ENCODE measurements at regions not wholly inside any gene's neighbourhood (a gene's known extent, or its start where the extent isn't known, plus 50 kb on each side); places are given as distances from the start of the nearest gene placed in this dataset.
"Not testable (repeated sequence)": the region's sequence is repeated elsewhere in the genome, so short reads cannot be mapped to it uniquely, and the experiment has no call there.

DNA sequence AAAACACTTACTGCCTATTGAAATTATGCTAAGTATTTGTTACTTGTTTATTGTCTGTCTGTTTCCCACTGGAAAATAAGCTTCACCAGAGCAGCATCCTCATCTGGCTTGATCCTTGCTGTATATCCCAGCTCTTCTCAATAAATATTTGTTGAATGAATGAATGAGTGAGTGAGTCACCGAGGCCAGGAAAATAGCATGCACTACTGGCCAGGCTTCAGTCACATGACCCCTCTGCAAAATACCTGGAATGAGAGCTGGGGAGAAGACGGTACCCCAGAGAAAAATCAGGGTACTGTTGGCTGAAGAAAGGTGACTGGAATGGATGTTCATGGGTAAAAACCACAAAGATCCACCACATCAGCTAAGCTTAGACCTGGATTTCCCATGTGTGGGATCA, 331.9 kb downstream of the SHQ1 start:
- no peak overlapping the region for H3K27ac ChIP-seq (ENCODE audit: low read depth, low read length, severe bottlenecking)
- WGBS, 2 experiments (ENCODE audit: insufficient coverage in 2 of 2) = 100% methylated on average over 1 of the region's 2 CpGs; no CpG with 5 or more reads in 1 of the 2 experiments
- no peaks in the 10 kb centered on the region for H3K9me3 ChIP-seq (ENCODE audit: control insufficient read depth, low read length)
- no peak overlapping the region for H3K4me3 ChIP-seq (ENCODE audit: extremely low read depth, insufficient read depth, low read length, poor library complexity, severe bottlenecking)
- H3K4me1 ChIP-seq (ENCODE audit: control insufficient read depth, insufficient read depth, low read length, poor library complexity, severe bottlenecking) = peaks cover 13% of the 10 kb centered on the region
- H3K36me3 ChIP-seq (ENCODE audit: control insufficient read depth, insufficient read depth, low read length) = no peaks in the 10 kb centered on the region

DNA sequence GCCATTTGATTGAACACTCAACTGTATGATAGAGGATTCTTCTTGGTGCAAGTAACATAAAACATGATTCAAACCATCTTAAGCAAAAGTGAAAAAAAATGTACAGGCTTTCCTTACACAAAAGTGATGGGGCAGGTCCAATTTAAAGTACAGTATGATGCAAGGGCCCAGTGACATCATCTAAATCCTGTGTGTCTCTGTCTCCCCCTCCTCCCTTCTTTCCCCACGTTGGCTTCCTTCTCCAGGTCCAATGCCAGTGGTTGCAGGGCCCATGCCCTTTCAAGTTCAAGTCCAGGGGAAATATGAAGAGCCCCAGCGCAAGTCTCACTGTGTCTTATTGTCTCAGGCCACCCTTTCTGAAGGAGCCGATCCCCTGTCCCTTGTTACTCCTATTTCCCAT, 332.3 kb downstream of the SHQ1 start:
- no peak overlapping the region for H3K27ac ChIP-seq (ENCODE audit: low read depth, low read length, severe bottlenecking)
- H3K4me3 ChIP-seq (ENCODE audit: extremely low read depth, insufficient read depth, low read length, poor library complexity, severe bottlenecking) = no peak overlapping the region
- peaks cover 13% of the 10 kb centered on the region for H3K4me1 ChIP-seq (ENCODE audit: control insufficient read depth, insufficient read depth, low read length, poor library complexity, severe bottlenecking)
- H3K36me3 ChIP-seq (ENCODE audit: control insufficient read depth, insufficient read depth, low read length) = no peaks in the 10 kb centered on the region
- WGBS, 2 experiments (ENCODE audit: insufficient coverage in 2 of 2) = 94 to 100% methylated on average over 2 to 3 of the region's 3 CpGs
- H3K9me3 ChIP-seq (ENCODE audit: control insufficient read depth, low read length) = no peaks in the 10 kb centered on the region

DNA sequence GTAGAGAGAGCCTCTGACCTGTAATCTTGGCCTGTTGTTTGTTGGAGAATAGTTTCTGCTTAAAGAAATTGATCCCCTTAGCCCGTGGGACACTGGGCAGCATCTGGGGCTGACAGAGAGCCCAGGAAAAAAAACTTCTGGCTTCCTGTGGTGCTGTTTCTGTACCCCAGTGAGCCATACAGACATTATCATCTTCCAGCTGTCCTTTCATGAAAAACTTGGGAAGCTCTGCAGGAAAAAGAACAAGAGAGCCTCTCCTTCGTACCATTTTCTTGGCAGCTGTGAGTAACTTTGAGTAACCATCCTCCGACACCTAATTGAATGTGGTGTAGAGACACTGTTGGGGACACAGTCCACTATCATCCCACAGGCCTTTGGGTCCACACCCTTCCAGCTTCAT, 333.0 kb downstream of the SHQ1 start:
- H3K36me3 ChIP-seq (ENCODE audit: control insufficient read depth, insufficient read depth, low read length) = no peaks in the 10 kb centered on the region
- peaks cover 7% of the 10 kb centered on the region for H3K4me1 ChIP-seq (ENCODE audit: control insufficient read depth, insufficient read depth, low read length, poor library complexity, severe bottlenecking)
- no peaks in the 10 kb centered on the region for H3K9me3 ChIP-seq (ENCODE audit: control insufficient read depth, low read length)
- WGBS, 2 experiments (ENCODE audit: insufficient coverage in 2 of 2) = 80 to 95% methylated on average over 2 of the region's 3 CpGs
- no peak overlapping the region for H3K27ac ChIP-seq (ENCODE audit: low read depth, low read length, severe bottlenecking)
- no peak overlapping the region for H3K4me3 ChIP-seq (ENCODE audit: extremely low read depth, insufficient read depth, low read length, poor library complexity, severe bottlenecking)

DNA sequence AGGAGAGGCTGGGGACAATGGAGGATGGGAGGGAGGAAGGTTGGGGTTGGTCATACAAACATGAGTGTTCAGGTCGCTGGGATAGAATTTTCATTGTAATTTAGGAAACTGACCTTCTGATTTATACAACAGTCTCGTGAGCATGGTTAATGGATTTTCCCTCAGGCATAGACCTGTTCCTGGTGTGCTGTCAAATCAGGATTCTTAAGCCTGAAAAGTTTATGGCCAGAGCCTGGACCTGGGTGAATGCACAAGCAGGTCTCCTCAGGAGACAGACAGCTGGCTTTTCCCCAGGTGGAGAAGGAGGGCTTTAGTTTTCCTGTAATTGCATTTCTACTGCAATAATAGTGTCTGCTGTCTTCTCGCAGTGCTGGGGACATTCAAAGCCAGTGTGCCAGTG, 338.0 kb downstream of the SHQ1 start:
- Histone ChIP-seq H3K9me3 (ENCODE audit: control insufficient read depth, low read length) (no peaks in the 10 kb centered on the region), H3K4me3 (ENCODE audit: extremely low read depth, insufficient read depth, low read length, poor library complexity, severe bottlenecking) (no peak overlapping the region), H3K4me1 (ENCODE audit: control insufficient read depth, insufficient read depth, low read length, poor library complexity, severe bottlenecking) (no peaks in the 10 kb centered on the region), H3K27ac (ENCODE audit: low read depth, low read length, severe bottlenecking) (no peak overlapping the region), H3K36me3 (ENCODE audit: control insufficient read depth, insufficient read depth, low read length) (no peaks in the 10 kb centered on the region)
- 84 to 85% methylated on average over 3 of the region's 3 CpGs for WGBS, 2 experiments (ENCODE audit: insufficient coverage in 2 of 2)

DNA sequence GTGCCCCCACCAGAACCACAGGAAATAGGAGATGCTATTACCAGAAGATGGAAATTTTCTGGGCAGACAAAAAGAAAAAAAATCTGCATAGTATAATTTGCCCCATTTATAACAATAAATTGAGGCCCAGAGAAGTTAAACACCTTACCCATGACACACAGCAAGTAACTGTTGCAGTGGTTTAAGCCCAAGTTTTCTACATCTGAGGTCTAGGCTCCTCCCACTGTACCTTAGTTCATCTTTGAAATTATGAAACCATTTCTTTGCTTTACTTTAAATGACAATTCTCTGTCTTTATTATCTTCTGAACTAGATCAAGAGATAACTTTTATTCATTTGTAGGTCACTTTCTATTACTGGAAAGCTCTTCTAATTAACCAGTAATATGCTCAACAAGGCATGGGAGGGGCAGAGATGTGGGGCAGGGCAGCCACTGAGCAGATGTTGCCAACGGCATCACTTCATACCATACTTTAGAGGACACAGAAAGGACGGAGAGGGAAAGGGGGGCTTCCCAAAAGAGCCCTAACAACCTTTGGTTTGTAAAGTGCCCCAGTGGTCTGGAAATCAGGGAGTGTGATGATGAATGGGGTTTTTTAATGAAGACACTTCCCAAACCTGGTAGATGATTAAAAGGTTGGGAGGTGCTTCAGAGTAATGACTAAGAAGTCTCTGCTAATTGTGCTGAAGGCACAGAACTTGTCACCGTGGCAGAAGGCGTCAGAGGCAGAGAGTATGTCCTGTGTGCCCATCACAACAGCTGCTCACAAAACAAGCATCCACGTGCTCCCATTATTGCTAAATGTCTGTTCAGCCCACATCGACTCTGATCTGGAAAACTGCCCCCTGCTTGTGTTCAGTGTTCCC, 342.5 kb downstream of the SHQ1 start:
- Histone ChIP-seq H3K9me3 (ENCODE audit: control insufficient read depth, low read length) (no peaks in the 10 kb centered on the region), H3K27ac (ENCODE audit: low read depth, low read length, severe bottlenecking) (no peak overlapping the region), H3K4me3 (ENCODE audit: extremely low read depth, insufficient read depth, low read length, poor library complexity, severe bottlenecking) (no peak overlapping the region), H3K36me3 (ENCODE audit: control insufficient read depth, insufficient read depth, low read length) (no peaks in the 10 kb centered on the region), H3K4me1 (ENCODE audit: control insufficient read depth, insufficient read depth, low read length, poor library complexity, severe bottlenecking) (no peaks in the 10 kb centered on the region)
- 97 to 98% methylated on average over 4 of the region's 6 CpGs for WGBS, 2 experiments (ENCODE audit: insufficient coverage in 2 of 2)

DNA sequence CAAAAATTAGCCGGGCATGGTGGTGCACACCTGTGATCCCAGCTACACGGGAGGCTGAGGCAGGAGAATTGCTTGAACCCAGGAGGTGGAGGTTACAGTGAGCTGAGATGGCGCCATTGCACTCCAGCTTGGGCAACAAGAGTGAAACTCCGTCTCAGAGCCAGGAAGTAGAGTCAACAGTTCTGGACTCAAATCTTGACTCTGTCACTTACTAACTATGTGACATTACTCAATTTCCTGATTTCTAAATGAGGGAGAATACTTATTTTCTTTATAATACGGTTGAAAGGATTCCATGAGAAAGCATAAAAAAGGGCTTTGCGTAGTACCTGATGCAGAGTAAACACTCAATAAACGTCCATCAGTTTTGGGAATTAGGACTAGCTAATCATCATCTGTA, 350.7 kb downstream of the SHQ1 start:
- not testable (repeated sequence) for H3K4me1 ChIP-seq (ENCODE audit: control insufficient read depth, insufficient read depth, low read length, poor library complexity, severe bottlenecking); H3K9me3 ChIP-seq (ENCODE audit: control insufficient read depth, low read length); H3K36me3 ChIP-seq (ENCODE audit: control insufficient read depth, insufficient read depth, low read length); H3K27ac ChIP-seq (ENCODE audit: low read depth, low read length, severe bottlenecking); H3K4me3 ChIP-seq (ENCODE audit: extremely low read depth, insufficient read depth, low read length, poor library complexity, severe bottlenecking)
- 91 to 100% methylated on average over 4 of the region's 7 CpGs for WGBS, 2 experiments (ENCODE audit: insufficient coverage in 2 of 2)

DNA sequence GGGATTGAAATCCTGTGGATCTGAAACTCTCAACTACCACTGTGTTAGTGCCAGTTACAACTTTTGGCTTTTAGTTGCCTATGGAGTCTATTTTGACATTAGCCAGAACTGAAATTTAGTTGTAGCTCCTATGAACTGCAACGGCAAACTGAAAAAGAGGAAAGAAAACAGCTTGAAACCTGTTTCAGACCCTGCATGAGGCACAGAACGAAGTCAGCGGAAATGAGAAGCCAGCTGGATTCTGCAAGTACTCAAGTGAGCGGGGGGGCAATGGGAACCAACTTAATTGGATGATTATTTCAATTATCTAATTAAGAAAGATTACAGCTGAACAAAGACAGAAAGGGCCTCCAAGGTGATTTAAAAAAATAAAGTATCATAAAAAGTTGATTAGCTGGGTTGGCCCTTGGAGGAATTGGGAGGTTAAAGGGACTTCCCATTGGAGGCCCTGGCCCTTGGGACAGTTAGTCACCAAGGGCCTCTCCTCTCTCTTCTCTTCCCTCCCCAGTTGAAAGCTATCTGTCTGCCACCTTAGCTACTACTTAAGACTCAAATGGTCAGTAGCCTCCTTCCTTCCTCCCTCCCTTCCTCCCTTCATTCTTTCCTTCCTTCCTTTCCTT, 352.1 kb downstream of the SHQ1 start:
- no peaks in the 10 kb centered on the region for H3K36me3 ChIP-seq (ENCODE audit: control insufficient read depth, insufficient read depth, low read length)
- peaks cover 12% of the 10 kb centered on the region for H3K4me1 ChIP-seq (ENCODE audit: control insufficient read depth, insufficient read depth, low read length, poor library complexity, severe bottlenecking)
- no peak overlapping the region for H3K4me3 ChIP-seq (ENCODE audit: extremely low read depth, insufficient read depth, low read length, poor library complexity, severe bottlenecking)
- WGBS, 2 experiments (ENCODE audit: insufficient coverage in 2 of 2) = 86% methylated on average over 2 of the region's 4 CpGs; no CpG with 5 or more reads in 1 of the 2 experiments
- H3K9me3 ChIP-seq (ENCODE audit: control insufficient read depth, low read length) = peaks cover 4% of the 10 kb centered on the region
- H3K27ac ChIP-seq (ENCODE audit: low read depth, low read length, severe bottlenecking) = no peak overlapping the region

DNA sequence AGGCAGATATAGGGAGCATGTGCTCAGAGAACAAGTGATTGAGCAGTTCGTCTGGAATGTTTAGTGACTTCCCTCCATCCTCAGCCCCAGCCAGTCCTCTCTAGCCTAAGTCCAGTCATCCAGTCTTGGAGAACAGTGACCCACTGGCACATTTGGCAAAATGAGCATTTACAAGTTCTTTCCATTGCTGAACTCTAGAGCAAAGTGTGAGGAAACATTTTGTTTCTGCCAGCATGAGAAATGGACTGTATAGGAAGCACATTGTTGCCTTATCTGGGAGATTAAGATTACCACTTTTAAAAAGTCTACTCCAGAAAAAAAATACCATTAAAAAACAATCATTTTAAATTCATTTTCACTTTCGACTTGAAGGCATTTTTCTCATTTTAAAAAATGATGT, 353.6 kb downstream of the SHQ1 start:
- Histone ChIP-seq H3K9me3 (ENCODE audit: control insufficient read depth, low read length) (peaks cover 4% of the 10 kb centered on the region), H3K4me3 (ENCODE audit: extremely low read depth, insufficient read depth, low read length, poor library complexity, severe bottlenecking) (no peak overlapping the region), H3K4me1 (ENCODE audit: control insufficient read depth, insufficient read depth, low read length, poor library complexity, severe bottlenecking) (peaks cover 12% of the 10 kb centered on the region), H3K27ac (ENCODE audit: low read depth, low read length, severe bottlenecking) (no peak overlapping the region), H3K36me3 (ENCODE audit: control insufficient read depth, insufficient read depth, low read length) (no peaks in the 10 kb centered on the region)
- 86 to 100% methylated on average over 1 of the region's 2 CpGs for WGBS, 2 experiments (ENCODE audit: insufficient coverage in 2 of 2)

DNA sequence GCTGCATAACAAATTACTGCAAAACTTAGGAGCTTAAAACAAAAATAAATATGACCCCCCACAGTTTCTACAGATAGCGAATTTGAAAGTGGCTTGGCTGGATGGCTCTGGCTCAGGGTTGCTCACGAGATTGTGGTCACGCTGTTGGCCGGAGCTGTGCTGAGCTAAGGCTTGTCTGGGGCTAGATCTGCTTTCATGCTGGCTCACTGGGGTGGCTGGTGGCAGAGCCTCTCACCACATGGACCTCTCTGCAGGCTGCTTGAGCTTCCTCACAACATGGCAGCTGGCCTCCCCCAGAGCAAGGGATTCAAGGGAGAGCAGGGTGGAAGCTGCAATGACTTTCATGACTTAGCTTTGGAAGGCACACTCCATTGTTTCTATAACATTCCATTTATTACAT, 354.1 kb downstream of the SHQ1 start:
- WGBS, 2 experiments (ENCODE audit: insufficient coverage in 2 of 2) = 85 to 96% methylated on average over 4 of the region's 4 CpGs
- H3K9me3 ChIP-seq (ENCODE audit: control insufficient read depth, low read length) = peaks cover 3% of the 10 kb centered on the region

DNA sequence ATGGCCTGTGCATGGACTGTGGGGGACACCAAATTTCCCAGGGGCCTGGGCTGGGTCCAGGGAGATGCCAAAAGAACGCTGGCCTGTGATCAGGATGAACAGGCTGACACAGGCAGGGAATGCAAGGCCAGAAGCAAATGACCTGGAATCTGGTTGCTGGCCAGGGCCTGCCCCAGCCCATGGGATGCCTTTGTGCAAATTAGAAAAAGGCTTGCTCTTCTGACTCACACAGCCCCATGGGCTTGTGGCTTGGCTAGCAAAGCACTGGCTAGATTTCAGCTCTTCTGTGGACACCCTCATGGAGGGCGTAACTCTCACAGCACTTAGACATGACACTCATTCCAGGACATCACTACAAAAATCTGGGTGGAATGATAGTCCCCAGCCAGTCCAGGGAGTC, 356.0 kb downstream of the SHQ1 start:
- Histone ChIP-seq H3K36me3 (ENCODE audit: control insufficient read depth, insufficient read depth, low read length) (no peaks in the 10 kb centered on the region), H3K27ac (ENCODE audit: low read depth, low read length, severe bottlenecking) (no peak overlapping the region), H3K9me3 (ENCODE audit: control insufficient read depth, low read length) (no peaks in the 10 kb centered on the region), H3K4me1 (ENCODE audit: control insufficient read depth, insufficient read depth, low read length, poor library complexity, severe bottlenecking) (peaks cover 26% of the 10 kb centered on the region), H3K4me3 (ENCODE audit: extremely low read depth, insufficient read depth, low read length, poor library complexity, severe bottlenecking) (no peak overlapping the region)
- WGBS, 2 experiments (ENCODE audit: insufficient coverage in 2 of 2) = 69 to 96% methylated on average over 2 of the region's 2 CpGs

More for the DNA sequence above, 354.1 kb downstream of the SHQ1 start:
- Histone ChIP-seq H3K36me3 (ENCODE audit: control insufficient read depth, insufficient read depth, low read length) (no peaks in the 10 kb centered on the region), H3K4me1 (ENCODE audit: control insufficient read depth, insufficient read depth, low read length, poor library complexity, severe bottlenecking) (peaks cover 12% of the 10 kb centered on the region), H3K4me3 (ENCODE audit: extremely low read depth, insufficient read depth, low read length, poor library complexity, severe bottlenecking) (no peak overlapping the region), H3K27ac (ENCODE audit: low read depth, low read length, severe bottlenecking) (no peak overlapping the region)
